ENCODE measurements at regions not wholly inside any gene's neighbourhood (a gene's known extent, or its start where the extent isn't known, plus 50 kb on each side); places are given as distances from the start of the nearest gene placed in this dataset.

DNA sequence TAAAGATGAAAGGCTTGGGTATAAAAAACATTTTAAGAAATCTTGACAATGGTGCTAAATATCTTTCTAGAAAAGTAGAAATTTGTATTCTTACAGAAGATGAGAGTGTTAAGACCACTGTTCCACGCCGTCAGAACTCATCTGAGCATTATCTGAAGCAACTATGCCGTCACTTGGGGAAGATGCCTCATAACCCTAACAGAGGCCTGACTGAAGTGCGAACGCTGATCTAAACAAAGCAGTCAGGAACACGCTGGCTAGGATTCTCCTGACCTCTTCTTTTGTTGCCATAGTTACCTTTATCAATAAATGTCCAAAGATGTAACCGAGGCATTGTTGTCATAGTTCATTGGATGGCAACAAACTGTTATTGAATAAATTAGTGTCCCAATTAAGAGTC, 612.4 kb downstream of the LTN1 start:
- no peak for TF ChIP-seq EZH2 (IDR thresholded peaks at IDR 0.05; ENCODE audit: borderline replicate concordance)
- TF ChIP-seq, protein P1, sequence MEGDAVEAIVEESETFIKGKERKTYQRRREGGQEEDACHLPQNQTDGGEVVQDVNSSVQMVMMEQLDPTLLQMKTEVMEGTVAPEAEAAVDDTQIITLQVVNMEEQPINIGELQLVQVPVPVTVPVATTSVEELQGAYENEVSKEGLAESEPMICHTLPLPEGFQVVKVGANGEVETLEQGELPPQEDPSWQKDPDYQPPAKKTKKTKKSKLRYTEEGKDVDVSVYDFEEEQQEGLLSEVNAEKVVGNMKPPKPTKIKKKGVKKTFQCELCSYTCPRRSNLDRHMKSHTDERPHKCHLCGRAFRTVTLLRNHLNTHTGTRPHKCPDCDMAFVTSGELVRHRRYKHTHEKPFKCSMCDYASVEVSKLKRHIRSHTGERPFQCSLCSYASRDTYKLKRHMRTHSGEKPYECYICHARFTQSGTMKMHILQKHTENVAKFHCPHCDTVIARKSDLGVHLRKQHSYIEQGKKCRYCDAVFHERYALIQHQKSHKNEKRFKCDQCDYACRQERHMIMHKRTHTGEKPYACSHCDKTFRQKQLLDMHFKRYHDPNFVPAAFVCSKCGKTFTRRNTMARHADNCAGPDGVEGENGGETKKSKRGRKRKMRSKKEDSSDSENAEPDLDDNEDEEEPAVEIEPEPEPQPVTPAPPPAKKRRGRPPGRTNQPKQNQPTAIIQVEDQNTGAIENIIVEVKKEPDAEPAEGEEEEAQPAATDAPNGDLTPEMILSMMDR (IDR thresholded peaks at IDR 0.05; ENCODE audit: poor library complexity), result no peak
- no peak for TF ChIP-seq EZH2phosphoT487 (IDR thresholded peaks at IDR 0.05; ENCODE audit: low read depth, severe bottlenecking, unreplicated experiment)
